OCI-LY1 (cell line): ENCODE measurements at regions not wholly inside any gene's neighbourhood (a gene's known extent, or its start where the extent isn't known, plus 50 kb on each side); places are given as distances from the start of the nearest gene placed in this dataset.

ENCODE experiments used
- H2AFZ ChIP-seq: fragments of 200-600 bp; sonication (generic), shearing (Covaris generic); 2 replicates; pipeline ENCODE4 v1.6.0; 2014; ENCODE audit warnings: antibody characterized with exemption, mild to moderate bottlenecking, low read length
- H3F3A ChIP-seq: fragments of 200-600 bp; sonication (generic), shearing (Covaris generic); 2 replicates; pipeline ENCODE4 v1.6.0; 2014; ENCODE audit warnings: mild to moderate bottlenecking, antibody characterized with exemption, low read length, moderate library complexity; ENCODE audit not compliant: insufficient read depth
- H3K27ac ChIP-seq: fragments of 200-600 bp; sonication (generic); 2 replicates; pipeline ENCODE4 v1.5.1; 2014; ENCODE audit warnings: low read length, mixed run types, mild to moderate bottlenecking, low read depth; ENCODE audit not compliant: poor library complexity, severe bottlenecking
- H3K27me3 ChIP-seq: fragments of 200-600 bp; sonication (generic); 2 replicates; pipeline ENCODE4 v1.6.0; 2014; ENCODE audit warnings: antibody characterized with exemption, mild to moderate bottlenecking, low read length, moderate library complexity; ENCODE audit not compliant: insufficient read depth
- H3K36me3 ChIP-seq: fragments of 200-600 bp; sonication (generic); 2 replicates; pipeline ENCODE4 v1.6.1; 2014; ENCODE audit warnings: mild to moderate bottlenecking, antibody characterized with exemption, low read length, moderate library complexity, mixed read lengths; ENCODE audit not compliant: insufficient read depth
- H3K4me1 ChIP-seq: fragments of 200-600 bp; sonication (generic); 2 replicates; pipeline ENCODE4 v1.5.1; 2014; ENCODE audit warnings: mild to moderate bottlenecking, low read length, moderate library complexity; ENCODE audit not compliant: insufficient read depth, severe bottlenecking
- H3K4me2 ChIP-seq: fragments of 200-600 bp; sonication (generic), shearing (Covaris generic); 2 replicates; pipeline ENCODE4 v1.6.1; 2014; ENCODE audit warnings: low read length
- H3K4me3 ChIP-seq: fragments of 200-600 bp; sonication (generic); 2 replicates; pipeline ENCODE4 v1.5.1; 2014; ENCODE audit warnings: low read length, low read depth, mild to moderate bottlenecking, mixed read lengths; ENCODE audit not compliant: poor library complexity, severe bottlenecking
- H3K79me2 ChIP-seq: fragments of 200-600 bp; shearing (Covaris generic); 2 replicates; pipeline ENCODE4 v1.6.1; 2016; ENCODE audit warnings: mixed run types, low read length, mixed read lengths; ENCODE audit not compliant: insufficient read depth
- H3K9ac ChIP-seq: fragments of 200-600 bp; sonication (generic), shearing (Covaris generic); 2 replicates; pipeline ENCODE4 v1.6.1; 2014; ENCODE audit warnings: mild to moderate bottlenecking, low read length, mixed read lengths
- H3K9me2 ChIP-seq: fragments of 200-600 bp; sonication (generic), shearing (Covaris generic); 2 replicates; pipeline ENCODE4 v1.6.1; 2014; ENCODE audit warnings: low read depth, mild to moderate bottlenecking, low read length, mixed read lengths
- H3K9me3 ChIP-seq: fragments of 200-600 bp; shearing (Covaris generic); 2 replicates; pipeline ENCODE4 v1.6.1; 2014; ENCODE audit warnings: low read length, mixed read lengths
- H4K20me1 ChIP-seq: fragments of 200-600 bp; sonication (generic), shearing (Covaris generic); 2 replicates; pipeline ENCODE4 v1.6.0; 2016; ENCODE audit warnings: mild to moderate bottlenecking, low read length; ENCODE audit not compliant: insufficient read depth
- CTCF ChIP-seq: fragments of 200-600 bp; sonication (generic), shearing (Covaris generic); IDR thresholded peaks from 2 replicates; pipeline ENCODE4 v1.5.1; 2017; ENCODE audit warnings: mild to moderate bottlenecking, antibody characterized with exemption, low read length, moderate library complexity, mixed read lengths
- EZH2 ChIP-seq: fragments of 200-600 bp; sonication (generic), shearing (Covaris generic); IDR thresholded peaks from 2 replicates; pipeline ENCODE4 v1.8.0; 2017; ENCODE audit warnings: borderline replicate concordance, mixed run types, mild to moderate bottlenecking, antibody characterized with exemption, low read length, moderate library complexity, mixed read lengths

- no peaks in the 10 kb centered on the region for H3K9me3 ChIP-seq
- no peak overlapping the region for H3K27ac ChIP-seq
- no peak overlapping the region for H2AFZ ChIP-seq
- no peaks in the 10 kb centered on the region for H3F3A ChIP-seq
- no peak overlapping the region for H3K4me2 ChIP-seq
- no peak overlapping the region for H3K4me3 ChIP-seq
- H3K79me2 ChIP-seq = no peaks in the 10 kb centered on the region
- no peaks in the 10 kb centered on the region for H4K20me1 ChIP-seq
- H3K27me3 ChIP-seq = no peaks in the 10 kb centered on the region
- no peaks in the 10 kb centered on the region for H3K4me1 ChIP-seq
- no peaks in the 10 kb centered on the region for H3K9me2 ChIP-seq
- TF ChIP-seq EZH2 (no peak), CTCF (no peak)
- H3K36me3 ChIP-seq = peaks cover 39% of the 10 kb centered on the region
- H3K9ac ChIP-seq = no peak overlapping the region
Measured at GRCh38 chrX:74216421-74216820, 87.6 kb upstream of the ZCCHC13 start.

GRCh38 chrX:74211911-74212310 lies 92.1 kb upstream of the ZCCHC13 start:
- Histone ChIP-seq H3K36me3 (peaks cover 28% of the 10 kb centered on the region; the same call in 1 of the 2 replicates), H4K20me1 (no peaks in the 10 kb centered on the region), H3F3A (no peaks in the 10 kb centered on the region), H3K9ac (no peak overlapping the region), H2AFZ (no peak overlapping the region), H3K79me2 (no peaks in the 10 kb centered on the region), H3K4me3 (no peak overlapping the region), H3K9me2 (no peaks in the 10 kb centered on the region), H3K27me3 (no peaks in the 10 kb centered on the region), H3K27ac (no peak overlapping the region), H3K4me2 (no peak overlapping the region), H3K4me1 (no peaks in the 10 kb centered on the region), H3K9me3 (no peaks in the 10 kb centered on the region)
- no peak for TF ChIP-seq CTCF
- no peak for TF ChIP-seq EZH2

GRCh38 chrX:74207539-74207938 lies 96.4 kb upstream of the ZCCHC13 start:
- TF ChIP-seq CTCF (no peak), EZH2 (no peak)
- Histone ChIP-seq H3K4me1 (no peaks in the 10 kb centered on the region), H3K4me2 (no peak overlapping the region), H3K79me2 (no peaks in the 10 kb centered on the region), H3K9ac (no peak overlapping the region), H3K9me2 (no peaks in the 10 kb centered on the region), H4K20me1 (no peaks in the 10 kb centered on the region), H2AFZ (no peak overlapping the region), H3K27me3 (no peaks in the 10 kb centered on the region), H3K4me3 (no peak overlapping the region), H3F3A (no peaks in the 10 kb centered on the region), H3K36me3 (peaks cover 16% of the 10 kb centered on the region; the same call in 1 of the 2 replicates), H3K27ac (no peak overlapping the region), H3K9me3 (no peaks in the 10 kb centered on the region)
